GM19351 (cell line): ENCODE measurements at regions not wholly inside any gene's neighbourhood (a gene's known extent, or its start where the extent isn't known, plus 50 kb on each side); places are given as distances from the start of the nearest gene placed in this dataset.

Experiments used
- ATAC-seq: cut with Tn5 transposase; IDR thresholded peaks from one replicate; pipeline ENCODE4 v1.9.1; 2021; ENCODE audit warnings: mild to moderate bottlenecking, moderate library complexity; ENCODE audit not compliant: unreplicated experiment

GRCh38 chr1:218226005-218226404 lies 59.1 kb upstream of the RRP15 start:
- ATAC-seq, result no peak
